Erythroblast (primary cell): ENCODE measurements at regions not wholly inside any gene's neighbourhood (a gene's known extent, or its start where the extent isn't known, plus 50 kb on each side); places are given as distances from the start of the nearest gene placed in this dataset.

ENCODE experiments used
- GATA1 ChIP-seq: IDR thresholded peaks from 2 replicates; pipeline ENCODE4 v1.6.1; 2011; ENCODE audit warnings: low read depth, mild to moderate bottlenecking, control low read depth, low read length, moderate library complexity
- POLR2A ChIP-seq: IDR thresholded peaks from 2 replicates; pipeline ENCODE4 v1.6.1; 2011; ENCODE audit warnings: mild to moderate bottlenecking, low read length

GRCh38 chr1:2962061-2962460 is 59.2 kb upstream of the ACTRT2 start:
- TF ChIP-seq POLR2A = no peak
- no peak for TF ChIP-seq GATA1
